ENCODE measurements at regions not wholly inside any gene's neighbourhood (a gene's known extent, or its start where the extent isn't known, plus 50 kb on each side); places are given as distances from the start of the nearest gene placed in this dataset.

GRCh38 chr10:111290649-111291048, 213.8 kb downstream of the ADRA2A start:
- Histone ChIP-seq H3K79me2 (ENCODE audit: control insufficient read depth, insufficient read depth, low read length) (no peaks in the 10 kb centered on the region), H3K36me3 (ENCODE audit: control insufficient read depth in 2 of 2, insufficient read depth in 2 of 2, low read length in 1 of 2) (no peaks in the 10 kb centered on the region), H3K4me1 (ENCODE audit: control insufficient read depth, insufficient read depth, low read length) (no peaks in the 10 kb centered on the region), H3K27ac (ENCODE audit: control insufficient read depth, insufficient read depth) (no peak overlapping the region), H3K4me3 (no peak overlapping the region), H4K20me1 (ENCODE audit: control insufficient read depth, insufficient read depth) (no peaks in the 10 kb centered on the region), H3K9ac (ENCODE audit: control insufficient read depth, insufficient read depth, low read length) (no peak overlapping the region), H3K27me3 (replicated peaks in 1 of 2; ENCODE audit: control insufficient read depth in 2 of 2, insufficient read depth in 2 of 2, low read length in 1 of 2) (no peaks in the 10 kb centered on the region; a peak in 1 of 4 replicates), H2AFZ (ENCODE audit: control insufficient read depth, low read depth, low read length) (no peak overlapping the region), H3K9me3 (replicated peaks; ENCODE audit: control insufficient read depth, insufficient read depth, low read length) (no peaks in the 10 kb centered on the region), H3K4me2 (ENCODE audit: control insufficient read depth, insufficient read depth) (no peak overlapping the region)
- WGBS (ENCODE audit: insufficient coverage, insufficient replicate concordance, low lambda C conversion rate, missing lambda C conversion rate) = 17% methylated on average over 3 of the region's 3 CpGs
- intact Hi-C loops (cut with micrococcal nuclease; ENCODE audit: unreplicated experiment) = no loop called here
- no TSS peak for BruUV-seq (replicated peaks)
- ChIA-PET SMC1A (ENCODE audit: uncharacterized antibody, unreplicated experiment) (no interaction called here), RAD21 (ENCODE audit: unreplicated experiment) (no interaction called here), CTCF (no interaction called here), POLR2A (no interaction called here)
- TF ChIP-seq NKRF (conservative IDR thresholded peaks at IDR 0.05) = no peak
- TF ChIP-seq JUND (IDR thresholded peaks at IDR 0.05; ENCODE audit: low read depth, low read length) = no peak
- TF ChIP-seq ZSCAN29 (IDR thresholded peaks at IDR 0.05) = no peak
- TF ChIP-seq PAX5 (IDR thresholded peaks at IDR 0.05; ENCODE audit: borderline replicate concordance, low read depth, low read length) = no peak
- no peak for TF ChIP-seq MLLT1 (IDR thresholded peaks at IDR 0.05)
- no peak for TF ChIP-seq IKZF2 (IDR thresholded peaks at IDR 0.05)
- no peak for TF ChIP-seq CHD1 (IDR thresholded peaks at IDR 0.05; ENCODE audit: low read depth, low read length)
- no peak for TF ChIP-seq RFX5 (IDR thresholded peaks at IDR 0.05; ENCODE audit: low read depth, low read length)
- TF ChIP-seq CBX5 (IDR thresholded peaks at IDR 0.05; ENCODE audit: low read depth) = no peak
- TF ChIP-seq ATF3 (IDR thresholded peaks at IDR 0.05; ENCODE audit: borderline replicate concordance, extremely low read depth, low read depth, low read length) = no peak
- TF ChIP-seq SMARCA5 (IDR thresholded peaks at IDR 0.05) = no peak
- no peak for TF ChIP-seq EZH2 (IDR thresholded peaks at IDR 0.05; ENCODE audit: borderline replicate concordance, control insufficient read depth, low read depth, low read length)
- TF ChIP-seq IRF3 (IDR thresholded peaks at IDR 0.05) = no peak
- TF ChIP-seq ZNF592 (IDR thresholded peaks at IDR 0.05) = no peak
- no peak for TF ChIP-seq TCF7 (IDR thresholded peaks at IDR 0.05; ENCODE audit: borderline replicate concordance)
- TF ChIP-seq SPI1 (IDR thresholded peaks at IDR 0.05; ENCODE audit: borderline replicate concordance, insufficient read depth, low read depth, low read length) = no peak
- no peak for TF ChIP-seq HDAC6 (IDR thresholded peaks at IDR 0.05; ENCODE audit: unreplicated experiment)
- no peak for TF ChIP-seq ATF7 (IDR thresholded peaks at IDR 0.05; ENCODE audit: low read depth)
- ATAC-seq (no peak), DNase-seq (ENCODE audit: low read depth, low spot score) (no peak), FAIRE-seq (no peak)
- in situ Hi-C loops (cut with MboI) = no loop called here
